Osteoblast (primary cell): ENCODE measurements at regions not wholly inside any gene's neighbourhood (a gene's known extent, or its start where the extent isn't known, plus 50 kb on each side); places are given as distances from the start of the nearest gene placed in this dataset.
"Not testable (repeated sequence)": the region's sequence is repeated elsewhere in the genome, so short reads cannot be mapped to it uniquely, and the experiment has no call there.

Experiments
- DNase-seq: peaks from one replicate; pipeline ENCODE4 v3.0.0; 2011; ENCODE audit warnings: low spot score, mixed read lengths; ENCODE audit not compliant: insufficient read length; ENCODE audit errors: missing footprints
- H2AFZ ChIP-seq: 2 replicates; pipeline ENCODE4 v1.6.0; 2011; ENCODE audit warnings: mild to moderate bottlenecking, low read length
- H3K27ac ChIP-seq: 2 replicates; pipeline ENCODE4 v1.5.1; 2011; ENCODE audit warnings: mild to moderate bottlenecking, low read depth, low read length, moderate library complexity
- H3K27me3 ChIP-seq: 2 replicates; pipeline ENCODE4 v1.6.0; 2012; ENCODE audit warnings: mild to moderate bottlenecking, control low read depth, inconsistent platforms, low read length, moderate library complexity; ENCODE audit not compliant: insufficient read depth
- H3K36me3 ChIP-seq: 2 replicates; pipeline ENCODE4 v1.5.1; 2011; ENCODE audit warnings: mild to moderate bottlenecking, low read length, control low read depth, moderate library complexity; ENCODE audit not compliant: insufficient read depth
- H3K4me1 ChIP-seq: 2 replicates; pipeline ENCODE4 v1.5.1; 2011; ENCODE audit warnings: mild to moderate bottlenecking, low read length, control low read depth, moderate library complexity; ENCODE audit not compliant: insufficient read depth
- H3K4me2 ChIP-seq: 2 replicates; pipeline ENCODE4 v1.6.0; 2011; ENCODE audit warnings: mild to moderate bottlenecking, low read length; ENCODE audit not compliant: insufficient read depth
- H3K4me3 ChIP-seq: fragments of 200-600 bp; sonication (generic); 3 replicates; pipeline ENCODE4 v1.5.1; 2012; ENCODE audit warnings: mild to moderate bottlenecking, low read length, inconsistent platforms; ENCODE audit not compliant: insufficient read depth
- H3K79me2 ChIP-seq: 2 replicates; pipeline ENCODE4 v1.6.0; 2012; ENCODE audit warnings: mild to moderate bottlenecking, low read length, control low read depth, inconsistent platforms; ENCODE audit not compliant: insufficient read depth
- H3K9me3 ChIP-seq: 2 replicates; pipeline ENCODE4 v1.5.1; 2011; ENCODE audit warnings: low read depth, low read length, control low read depth
- H4K20me1 ChIP-seq: 2 replicates; pipeline ENCODE4 v1.6.0; 2012; ENCODE audit warnings: mild to moderate bottlenecking, low read length, control low read depth; ENCODE audit not compliant: insufficient read depth
- TF ChIP-seq, protein P1 (sequence below): IDR thresholded peaks from 2 replicates; pipeline ENCODE4 v1.5.1; 2011; ENCODE audit warnings: mild to moderate bottlenecking, low read depth, low read length, moderate library complexity; ENCODE audit errors: extremely low read depth

DNA sequence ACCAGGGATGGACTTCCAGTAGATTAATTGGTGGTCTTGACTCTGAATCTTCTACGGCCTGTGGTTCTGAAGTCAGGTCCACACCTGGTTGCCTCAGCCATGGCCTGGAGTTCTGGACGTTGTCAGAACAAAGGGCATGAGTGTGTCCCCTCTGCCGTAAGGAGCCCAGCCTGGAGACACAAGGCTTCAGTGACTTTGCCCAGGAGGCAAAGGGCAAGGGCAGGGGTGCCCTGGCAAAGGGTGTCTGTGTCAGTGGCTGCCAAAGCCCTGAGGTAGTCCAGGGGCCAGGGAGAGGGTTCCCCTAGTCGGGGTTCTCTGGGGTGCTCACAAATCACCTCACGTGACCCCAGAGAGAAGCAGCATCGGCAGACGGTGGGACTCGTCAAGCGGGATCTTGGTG, 273.2 kb upstream of the ZNF32 start:
- H3K4me3 ChIP-seq: no peak overlapping the region
- H3K79me2 ChIP-seq: no peaks in the 10 kb centered on the region
- H3K27ac ChIP-seq: no peak overlapping the region
- H4K20me1 ChIP-seq: no peaks in the 10 kb centered on the region
- TF ChIP-seq, protein P1, sequence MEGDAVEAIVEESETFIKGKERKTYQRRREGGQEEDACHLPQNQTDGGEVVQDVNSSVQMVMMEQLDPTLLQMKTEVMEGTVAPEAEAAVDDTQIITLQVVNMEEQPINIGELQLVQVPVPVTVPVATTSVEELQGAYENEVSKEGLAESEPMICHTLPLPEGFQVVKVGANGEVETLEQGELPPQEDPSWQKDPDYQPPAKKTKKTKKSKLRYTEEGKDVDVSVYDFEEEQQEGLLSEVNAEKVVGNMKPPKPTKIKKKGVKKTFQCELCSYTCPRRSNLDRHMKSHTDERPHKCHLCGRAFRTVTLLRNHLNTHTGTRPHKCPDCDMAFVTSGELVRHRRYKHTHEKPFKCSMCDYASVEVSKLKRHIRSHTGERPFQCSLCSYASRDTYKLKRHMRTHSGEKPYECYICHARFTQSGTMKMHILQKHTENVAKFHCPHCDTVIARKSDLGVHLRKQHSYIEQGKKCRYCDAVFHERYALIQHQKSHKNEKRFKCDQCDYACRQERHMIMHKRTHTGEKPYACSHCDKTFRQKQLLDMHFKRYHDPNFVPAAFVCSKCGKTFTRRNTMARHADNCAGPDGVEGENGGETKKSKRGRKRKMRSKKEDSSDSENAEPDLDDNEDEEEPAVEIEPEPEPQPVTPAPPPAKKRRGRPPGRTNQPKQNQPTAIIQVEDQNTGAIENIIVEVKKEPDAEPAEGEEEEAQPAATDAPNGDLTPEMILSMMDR: no peak
- H3K4me1 ChIP-seq: no peaks in the 10 kb centered on the region
- H3K27me3 ChIP-seq: no peaks in the 10 kb centered on the region
- no peak for DNase-seq
- no peak overlapping the region for H3K4me2 ChIP-seq
- no peaks in the 10 kb centered on the region for H3K9me3 ChIP-seq
- no peak overlapping the region for H2AFZ ChIP-seq
- no peaks in the 10 kb centered on the region for H3K36me3 ChIP-seq

DNA sequence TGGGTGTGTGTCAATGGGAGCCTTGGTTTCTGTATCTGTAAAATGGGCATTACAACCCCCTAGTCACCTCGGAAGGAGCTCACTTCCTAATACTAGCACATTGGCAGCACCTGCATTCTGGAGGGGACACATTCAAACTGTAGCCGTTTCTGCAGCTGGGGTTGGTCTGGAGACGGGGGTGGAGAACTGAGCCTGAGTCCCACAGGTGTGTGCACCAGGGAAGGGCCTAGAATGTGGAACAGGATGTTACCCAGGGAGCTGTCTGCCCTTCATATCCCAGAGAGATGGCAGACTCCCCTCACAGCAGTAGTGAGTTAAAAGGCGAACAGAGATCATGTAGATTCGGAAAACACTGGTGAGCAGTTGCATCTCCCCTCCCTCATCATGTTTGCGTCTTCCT, 272.8 kb upstream of the ZNF32 start:
- Histone ChIP-seq H3K9me3 (no peaks in the 10 kb centered on the region), H3K27ac (no peak overlapping the region), H3K27me3 (no peaks in the 10 kb centered on the region), H3K4me3 (no peak overlapping the region), H3K36me3 (no peaks in the 10 kb centered on the region), H4K20me1 (no peaks in the 10 kb centered on the region), H3K79me2 (no peaks in the 10 kb centered on the region), H2AFZ (no peak overlapping the region), H3K4me1 (no peaks in the 10 kb centered on the region), H3K4me2 (no peak overlapping the region)
- TF ChIP-seq, protein P1: no peak
- DNase-seq: no peak

DNA sequence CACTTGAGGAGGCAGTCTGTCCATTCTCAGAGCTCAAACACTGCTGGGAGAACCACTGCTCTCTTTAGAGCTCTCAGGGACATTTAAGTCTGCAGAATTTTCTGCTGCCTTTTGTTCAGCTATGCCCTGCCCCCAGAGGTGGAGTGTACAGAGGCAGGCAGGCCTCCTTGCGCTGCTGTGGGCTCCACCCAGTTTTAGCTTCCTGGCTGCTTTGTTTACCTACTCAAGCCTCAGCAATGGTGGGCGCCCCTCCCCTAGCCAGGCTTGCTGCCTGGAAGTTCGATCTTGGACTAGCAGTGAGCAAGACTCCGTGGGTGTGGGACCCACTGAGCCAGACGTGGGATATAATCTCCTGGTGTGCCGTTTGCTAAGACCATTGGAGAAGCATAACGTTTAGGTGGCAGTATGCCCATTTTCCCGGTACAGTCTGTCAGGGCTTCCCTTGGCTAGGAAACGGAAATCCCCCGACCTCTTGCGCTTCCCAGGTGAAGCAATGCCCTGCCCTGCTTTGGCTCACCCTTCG, 271.6 kb upstream of the ZNF32 start:
- not testable (repeated sequence) for H4K20me1 ChIP-seq, DNase-seq, H3K27me3 ChIP-seq, H3K27ac ChIP-seq, H2AFZ ChIP-seq, H3K9me3 ChIP-seq, H3K79me2 ChIP-seq, H3K4me2 ChIP-seq, H3K4me3 ChIP-seq, H3K36me3 ChIP-seq, H3K4me1 ChIP-seq

DNA sequence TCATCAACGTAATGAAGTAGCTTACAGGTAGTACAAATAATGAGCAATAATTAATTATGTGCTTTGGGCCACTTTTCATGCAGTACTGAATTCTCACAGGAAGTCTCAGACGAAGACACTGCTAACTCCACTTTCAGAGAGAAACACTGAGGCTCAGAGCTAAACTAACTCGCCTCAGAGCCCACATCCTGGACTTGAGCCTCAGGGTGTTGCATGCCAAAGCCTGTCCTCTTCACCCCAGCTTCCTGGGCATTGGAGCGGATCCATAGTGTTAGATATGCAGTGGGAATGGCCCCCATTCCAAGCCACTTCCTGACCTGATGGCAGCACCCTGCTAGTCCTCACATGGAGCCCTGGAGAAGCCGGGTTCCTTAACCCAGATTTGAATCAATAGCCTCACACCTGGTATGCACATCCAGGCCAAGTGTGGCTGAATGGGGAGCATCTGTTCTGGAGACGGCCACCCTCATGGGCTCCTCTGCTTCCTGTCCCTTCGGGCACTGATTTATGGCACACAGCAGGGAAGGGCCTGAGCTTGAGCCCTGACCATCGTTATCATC, 265.1 kb upstream of the ZNF32 start:
- H3K4me1 ChIP-seq: no peaks in the 10 kb centered on the region
- no peak overlapping the region for H3K4me3 ChIP-seq
- H3K27me3 ChIP-seq: no peaks in the 10 kb centered on the region
- no peak overlapping the region for H3K27ac ChIP-seq
- no peaks in the 10 kb centered on the region for H3K36me3 ChIP-seq
- peak overlapping the region; percentile 57 for H2AFZ ChIP-seq
- TF ChIP-seq, protein P1: no peak
- no peaks in the 10 kb centered on the region for H3K79me2 ChIP-seq
- no peak for DNase-seq
- no peak overlapping the region for H3K4me2 ChIP-seq
- H3K9me3 ChIP-seq: no peaks in the 10 kb centered on the region
- H4K20me1 ChIP-seq: no peaks in the 10 kb centered on the region
